ENCODE measurements at regions not wholly inside any gene's neighbourhood (a gene's known extent, or its start where the extent isn't known, plus 50 kb on each side); places are given as distances from the start of the nearest gene placed in this dataset.

DNA sequence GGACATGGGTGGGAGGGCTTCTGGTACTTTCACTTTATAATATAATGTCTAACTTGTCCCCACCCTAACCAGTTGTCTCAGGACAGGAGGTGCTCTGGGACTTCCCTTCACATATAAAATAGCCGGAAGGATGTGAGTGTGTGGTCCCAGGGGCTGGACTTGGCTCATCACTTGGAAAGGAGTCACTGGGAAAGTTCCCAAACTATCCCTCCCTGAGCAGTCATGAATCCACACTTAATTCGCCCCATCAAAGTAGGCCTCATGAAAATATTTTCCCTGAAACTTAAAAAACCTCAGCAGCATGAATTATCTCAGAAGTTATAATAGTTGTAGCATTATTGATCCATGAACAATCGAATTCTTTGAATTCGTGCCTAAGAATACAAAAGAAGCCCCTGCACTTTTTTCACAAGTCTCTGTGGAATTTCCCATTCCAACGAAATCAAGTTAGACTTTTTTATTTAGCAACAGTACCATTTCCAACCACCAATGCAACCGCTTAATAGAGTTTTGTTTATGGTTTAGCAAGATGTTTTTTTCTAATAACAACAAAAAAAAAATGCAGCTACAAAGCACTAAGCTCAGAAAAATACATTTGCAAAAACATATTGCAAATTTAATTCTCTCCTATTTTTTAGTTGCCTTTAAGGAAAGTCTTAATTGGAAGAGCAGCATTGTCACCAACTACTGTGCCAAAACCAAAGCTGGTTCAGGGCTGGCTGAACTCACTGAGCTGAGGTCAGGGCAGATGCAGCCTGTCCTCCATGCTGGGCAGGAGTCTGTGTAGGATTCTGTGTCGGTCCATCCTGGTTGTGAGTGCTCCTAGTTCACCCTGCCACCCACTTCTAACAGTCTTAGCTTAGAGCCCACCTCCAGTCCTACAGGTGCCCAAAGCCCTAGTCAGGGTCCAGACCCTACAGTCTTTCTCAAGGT, 68.8 kb upstream of the SPTBN1 start:
- WGBS, 2 donors: 54 to 56% methylated on average over 7 of the region's 7 CpGs
- no peak overlapping the region for H3K27ac ChIP-seq
- H3K9me3 ChIP-seq: no peaks in the 10 kb centered on the region
- no peaks in the 10 kb centered on the region for H3K27me3 ChIP-seq
- FAIRE-seq (no peak), DNase-seq (no peak), ATAC-seq (peak in 2 of 4 donors; percentile 46 to 52)
- no peak for TF ChIP-seq CTCF (IDR thresholded peaks at IDR 0.05)
- H3K4me3 ChIP-seq: no peak overlapping the region
- H3K4me1 ChIP-seq: no peaks in the 10 kb centered on the region
- H3K36me3 ChIP-seq: no peaks in the 10 kb centered on the region
- intact Hi-C loops (cut with DNase I): no loop called here

- Histone ChIP-seq H3K27ac (no peak overlapping the region), H3K4me1 (no peaks in the 10 kb centered on the region), H3K4me3 (no peak overlapping the region), H3K36me3 (no peaks in the 10 kb centered on the region), H3K9me3 (no peaks in the 10 kb centered on the region), H3K27me3 (no peaks in the 10 kb centered on the region)
- FAIRE-seq (no peak), ATAC-seq (no peak), DNase-seq (no peak)
- no peak for TF ChIP-seq CTCF (IDR thresholded peaks at IDR 0.05)
- intact Hi-C loops (cut with DNase I): no loop called here
- WGBS, 2 donors: 83 to 85% methylated on average over 5 of the region's 5 CpGs
These were observed 68.1 kb upstream of the SPTBN1 start for GRCh38 chr2:54388076-54388475.

- no peaks in the 10 kb centered on the region for H3K27me3 ChIP-seq
- intact Hi-C loops (cut with DNase I): no loop called here
- no peaks in the 10 kb centered on the region for H3K4me1 ChIP-seq
- no peak overlapping the region for H3K27ac ChIP-seq
- no peaks in the 10 kb centered on the region for H3K9me3 ChIP-seq
- no peak overlapping the region for H3K4me3 ChIP-seq
- no peak for FAIRE-seq
- ATAC-seq: no peak
- H3K36me3 ChIP-seq: no peaks in the 10 kb centered on the region
- WGBS, 2 donors: 97 to 99% methylated on average over 2 of the region's 2 CpGs
- DNase-seq: no peak
- no peak for TF ChIP-seq CTCF (IDR thresholded peaks at IDR 0.05)
These were observed 63.4 kb upstream of the SPTBN1 start for GRCh38 chr2:54392555-54393324.

DNA sequence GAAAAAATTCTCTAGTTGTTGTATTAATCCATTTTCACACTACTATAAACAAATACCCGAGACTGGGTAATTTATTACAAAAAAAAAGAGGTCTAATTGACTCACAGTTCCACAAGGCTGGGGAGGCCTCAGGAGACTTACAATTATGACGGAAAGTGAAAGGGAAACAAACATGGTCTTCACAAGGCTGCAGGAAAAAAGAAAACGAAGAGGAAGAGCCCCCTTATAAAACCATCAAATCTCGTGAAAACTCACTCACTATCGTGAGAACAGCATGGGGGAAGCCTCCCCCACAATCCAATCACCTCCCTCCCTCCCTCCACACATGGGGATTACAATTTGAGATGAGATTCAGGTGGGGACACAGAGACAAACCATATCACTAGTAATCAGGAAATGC, 61.7 kb upstream of the SPTBN1 start:
- no peak for TF ChIP-seq CTCF (IDR thresholded peaks at IDR 0.05)
- Histone ChIP-seq H3K27ac (no peak overlapping the region), H3K9me3 (no peaks in the 10 kb centered on the region), H3K4me3 (no peak overlapping the region), H3K27me3 (no peaks in the 10 kb centered on the region), H3K36me3 (no peaks in the 10 kb centered on the region), H3K4me1 (no peaks in the 10 kb centered on the region)
- no peak for FAIRE-seq
- no peak for ATAC-seq
- intact Hi-C loops (cut with DNase I): no loop called here
- WGBS, 2 donors: 69 to 70% methylated on average over 5 of the region's 5 CpGs
- no peak for DNase-seq
